Endothelial cell of hepatic sinusoid (primary cell): ENCODE measurements at regions not wholly inside any gene's neighbourhood (a gene's known extent, or its start where the extent isn't known, plus 50 kb on each side); places are given as distances from the start of the nearest gene placed in this dataset.

Experiments
- in situ Hi-C: cut with HindIII; loops from 2 replicates; pipeline ENCODE4 v1.10.0; 2017; ENCODE audit warnings: low sequenced_read_pairs

DNA sequence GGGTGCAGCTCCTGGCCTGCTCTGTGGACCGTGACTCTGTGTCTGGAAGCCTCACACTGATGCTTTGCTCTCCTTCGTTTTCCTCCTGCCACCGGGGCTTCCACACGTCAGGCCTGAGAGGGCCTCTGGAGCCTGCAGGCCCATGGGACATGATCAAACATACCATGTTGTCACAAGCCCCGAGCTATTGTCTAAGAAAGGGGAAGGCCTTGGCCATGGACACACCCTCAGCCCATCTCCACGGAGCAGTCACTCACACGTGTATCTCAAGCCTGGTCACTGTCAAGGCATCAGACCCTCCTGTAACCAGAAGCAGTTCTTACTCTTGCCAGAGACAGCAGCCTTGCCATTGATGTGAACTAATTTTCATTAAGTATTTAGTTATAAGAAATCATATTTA, 814.1 kb upstream of the SALL3 start:
- in situ Hi-C loops, result no loop called here

DNA sequence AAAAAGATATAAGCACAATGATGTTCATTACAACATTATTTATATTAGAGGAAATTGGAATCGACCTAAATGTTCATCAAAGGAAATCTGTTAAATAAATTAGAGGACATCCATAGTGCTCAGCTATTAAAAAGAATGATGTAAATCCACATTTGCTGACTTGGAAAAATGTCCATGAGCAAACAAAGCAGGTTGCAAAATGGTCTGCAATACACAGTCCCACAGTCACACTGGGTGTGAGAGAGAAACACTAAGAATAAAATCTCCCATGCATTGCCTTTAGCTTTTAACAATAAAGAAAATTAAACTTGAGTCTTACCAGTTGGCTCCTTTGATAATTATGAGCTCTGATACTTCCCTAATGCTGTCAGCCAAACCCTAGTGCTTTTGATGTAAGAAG, 811.1 kb upstream of the SALL3 start:
- in situ Hi-C loops, result no loop called here

DNA sequence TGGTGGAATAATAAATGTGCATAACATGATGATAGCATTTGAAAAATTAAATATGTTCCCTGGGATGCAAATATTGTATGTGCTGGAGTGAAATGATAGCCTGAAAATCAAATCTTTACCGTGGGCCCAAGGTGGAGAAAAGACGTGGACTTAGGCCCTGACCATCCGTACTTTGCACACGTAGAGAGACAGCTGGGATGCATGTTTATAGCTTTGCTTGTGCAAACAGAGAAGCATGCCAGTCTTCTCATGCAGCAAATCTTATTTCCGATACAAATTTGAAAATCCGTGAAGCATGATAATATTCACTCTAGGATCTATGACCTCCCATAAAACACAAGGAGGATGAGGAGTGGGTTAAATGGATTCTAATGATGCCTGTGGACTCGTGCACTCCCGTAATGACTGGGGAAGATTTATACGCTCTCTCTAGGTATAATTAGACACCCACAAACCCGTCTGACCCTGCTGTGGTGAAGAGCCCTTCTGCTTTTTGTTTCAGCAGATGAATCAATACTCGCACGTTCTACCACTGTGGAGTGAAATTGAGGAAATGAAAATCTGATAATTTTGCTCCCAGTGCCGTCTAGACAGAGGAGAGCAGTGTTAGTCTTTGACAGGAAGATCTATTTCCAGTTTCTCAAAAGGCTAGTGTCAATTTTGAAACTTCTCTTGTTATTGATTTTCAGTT, 810.3 kb upstream of the SALL3 start:
- in situ Hi-C loops, result no loop called here

- in situ Hi-C loops, result no loop called here
Measured at GRCh38 chr18:78171954-78172353, 807.7 kb upstream of the SALL3 start.

- in situ Hi-C loops, result no loop called here
Measured at GRCh38 chr18:78174737-78175136, 804.9 kb upstream of the SALL3 start.

DNA sequence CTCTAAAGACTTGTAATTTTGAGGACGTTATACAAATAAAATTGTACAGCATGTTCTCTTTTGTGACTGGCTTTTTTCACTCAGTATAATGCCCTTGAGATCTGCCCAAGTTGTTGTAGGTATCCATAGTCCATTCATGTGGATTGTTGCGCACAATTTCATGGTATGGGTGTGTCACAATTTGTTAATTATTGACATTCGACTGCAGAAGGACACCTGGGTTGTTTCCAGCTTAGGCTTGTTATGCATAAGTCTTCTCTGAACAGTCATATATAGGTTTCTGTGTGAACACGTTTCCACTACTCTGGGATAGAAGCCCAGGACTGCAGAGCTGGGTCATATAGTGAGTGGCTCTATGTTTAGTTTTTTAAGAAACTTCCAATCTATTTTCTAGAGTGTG, 800.8 kb upstream of the SALL3 start:
- in situ Hi-C loops, result no loop called here

GRCh38 chr18:78180741-78181140, 798.9 kb upstream of the SALL3 start:
- in situ Hi-C loops, result no loop called here

- in situ Hi-C loops, result no loop called here
Measured at GRCh38 chr18:78183815-78184214, 795.8 kb upstream of the SALL3 start.

GRCh38 chr18:78191276-78191675, 788.3 kb upstream of the SALL3 start:
- in situ Hi-C loops, result no loop called here

DNA sequence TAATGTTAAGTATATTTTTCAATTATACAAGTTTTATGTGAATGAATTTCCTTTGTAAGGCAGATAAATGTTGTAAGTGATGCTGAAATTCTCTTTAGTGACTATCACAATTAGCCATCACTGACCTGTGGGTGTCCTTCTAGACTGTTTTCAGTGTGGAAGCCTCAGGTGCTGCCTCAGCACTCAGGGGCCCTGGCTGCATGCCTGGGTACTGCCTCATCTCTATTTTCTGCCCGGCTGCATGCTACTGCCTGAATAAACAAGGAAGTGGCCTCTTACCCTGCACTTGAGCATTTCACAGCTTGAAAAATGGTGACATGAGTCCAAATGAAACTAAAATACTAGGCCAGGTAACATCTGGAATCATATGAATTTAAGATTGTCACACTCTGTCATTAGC, 787.6 kb upstream of the SALL3 start:
- in situ Hi-C loops, result no loop called here

GRCh38 chr18:78196280-78196679, 783.3 kb upstream of the SALL3 start:
- in situ Hi-C loops, result no loop called here

DNA sequence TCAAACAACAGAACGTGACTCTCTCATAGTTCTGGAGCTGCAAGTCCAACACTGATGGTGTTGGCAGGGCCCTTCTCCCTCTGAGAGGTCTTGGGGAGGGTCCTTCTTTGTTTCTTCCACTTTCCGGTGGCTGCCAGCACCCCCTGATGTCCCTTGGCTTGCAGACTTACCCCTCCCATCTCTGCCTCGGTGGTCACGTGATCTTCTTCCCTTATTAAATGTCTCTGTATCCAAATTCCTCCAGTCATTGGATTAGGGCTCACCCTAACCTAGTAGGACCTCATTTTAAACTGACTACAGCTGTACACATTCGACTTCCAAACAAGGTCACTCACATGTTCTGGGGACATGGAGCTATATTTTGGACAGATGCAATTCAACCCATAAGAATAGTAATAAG, 780.6 kb upstream of the SALL3 start:
- in situ Hi-C loops, result no loop called here

DNA sequence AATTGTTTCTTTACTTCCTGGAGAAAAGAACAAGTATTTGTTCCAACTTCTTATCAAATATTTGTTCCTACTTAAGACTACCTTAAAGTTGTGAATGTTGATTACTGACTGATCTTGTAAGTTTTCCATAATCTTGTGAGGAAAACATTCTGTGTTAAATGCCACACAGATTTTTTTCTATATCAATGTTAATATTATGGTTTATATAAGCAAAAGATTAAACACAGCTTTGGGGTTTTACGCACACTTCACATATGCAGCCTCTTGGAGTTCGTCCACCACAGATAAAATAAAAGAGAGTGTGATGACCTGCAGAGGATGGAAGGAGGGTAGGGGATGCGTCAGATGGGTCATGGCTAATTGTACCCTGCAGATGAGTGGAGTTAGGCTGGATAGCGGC, 780.0 kb upstream of the SALL3 start:
- in situ Hi-C loops, result no loop called here

GRCh38 chr18:78207942-78208341, 771.7 kb upstream of the SALL3 start:
- in situ Hi-C loops, result no loop called here

- in situ Hi-C loops, result no loop called here
Measured at GRCh38 chr18:78208461-78208860, 771.2 kb upstream of the SALL3 start.

DNA sequence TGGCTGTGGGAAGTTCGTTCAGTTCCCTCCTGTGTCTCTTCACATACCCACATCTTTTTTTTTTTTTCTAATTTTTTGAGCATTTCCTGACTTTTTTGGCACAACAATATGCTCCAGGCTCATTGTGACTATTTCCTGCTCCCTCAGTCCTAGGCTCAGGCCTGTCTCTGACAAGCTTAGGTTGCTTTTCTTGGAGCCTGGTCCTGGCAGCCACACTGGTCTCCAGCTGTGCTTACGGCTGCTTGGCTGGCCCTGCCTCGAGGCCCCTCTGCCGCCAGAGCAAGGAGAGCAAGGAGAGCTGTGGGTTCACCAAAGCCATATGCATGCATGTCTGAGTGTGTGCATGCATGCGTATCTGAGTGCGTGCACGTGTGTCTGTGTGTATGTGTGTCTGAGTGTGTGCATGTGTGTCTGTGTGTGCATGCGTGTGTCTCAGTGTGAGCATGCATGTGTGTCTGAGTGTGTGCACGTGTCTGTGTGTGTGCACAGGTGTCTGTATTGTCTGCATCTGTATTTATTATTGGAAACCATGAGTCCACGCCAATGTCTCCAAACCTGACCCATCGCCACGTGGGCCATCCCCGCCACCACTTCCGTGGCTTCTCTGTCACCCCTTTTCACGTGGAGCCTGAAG, 766.1 kb upstream of the SALL3 start:
- in situ Hi-C loops, result no loop called here

DNA sequence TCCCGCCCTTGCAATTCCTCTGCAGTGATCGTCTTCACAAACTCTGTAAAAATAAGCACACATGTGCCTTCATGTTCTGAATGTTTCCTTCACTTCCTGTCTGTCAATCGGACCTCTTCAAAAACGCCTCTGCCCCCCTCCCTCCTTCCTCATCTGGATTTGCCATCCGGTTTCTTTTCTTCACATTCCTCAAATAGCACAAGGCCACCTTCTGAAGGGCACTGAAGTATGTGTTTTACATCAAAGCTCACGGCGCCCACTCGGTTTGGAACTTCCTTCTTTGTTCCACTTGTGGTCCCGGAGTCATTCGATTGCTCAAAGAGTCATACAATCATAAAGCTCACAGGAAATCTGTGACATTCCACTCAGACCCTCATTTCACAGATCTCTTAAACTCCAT, 758.1 kb upstream of the SALL3 start:
- in situ Hi-C loops, result no loop called here

DNA sequence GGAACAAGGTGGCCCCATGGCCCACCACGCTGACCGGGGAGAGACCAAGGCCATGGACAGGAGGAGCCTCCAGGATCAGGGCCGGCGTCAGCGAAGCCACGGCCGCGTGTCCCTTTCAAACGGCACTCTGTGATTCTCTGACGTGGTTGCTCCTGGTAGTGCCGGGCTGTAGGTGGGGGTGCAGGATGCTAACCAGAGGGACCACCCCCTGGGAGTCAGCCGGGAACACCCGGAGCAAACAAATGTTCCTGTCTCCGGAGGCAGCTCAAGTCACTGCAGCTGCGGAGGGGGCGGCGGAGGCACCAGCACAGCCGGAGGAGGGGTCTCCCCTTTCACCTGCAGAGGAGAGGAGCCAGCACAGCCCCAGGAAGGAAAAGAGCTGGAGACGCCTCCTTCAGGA, 750.6 kb upstream of the SALL3 start:
- in situ Hi-C loops, result no loop called here

GRCh38 chr18:78230911-78231310, 748.7 kb upstream of the SALL3 start:
- in situ Hi-C loops, result no loop called here

- in situ Hi-C loops, result no loop called here
Measured at GRCh38 chr18:78232196-78232595, 747.4 kb upstream of the SALL3 start.

- in situ Hi-C loops, result no loop called here
Measured at GRCh38 chr18:78237864-78238263, 741.8 kb upstream of the SALL3 start.

GRCh38 chr18:78238404-78239089, 741.1 kb upstream of the SALL3 start:
- in situ Hi-C loops, result no loop called here
